Neural progenitor cell (in vitro differentiated cells): ENCODE measurements at regions not wholly inside any gene's neighbourhood (a gene's known extent, or its start where the extent isn't known, plus 50 kb on each side); places are given as distances from the start of the nearest gene placed in this dataset.

Experiments used
- DNase-seq: peaks from one replicate; pipeline ENCODE4 v3.0.0-alpha.2; 2016; ENCODE audit warnings: low spot score
- H2AFZ ChIP-seq: fragments of 200-600 bp; sonication (generic); replicated peaks from 2 replicates; pipeline ENCODE4 v1.6.1; 2016; ENCODE audit warnings: antibody characterized with exemption
- H3F3A ChIP-seq: fragments of 200-600 bp; sonication (generic); 2 replicates; pipeline ENCODE4 v1.6.1; 2016; ENCODE audit warnings: antibody characterized with exemption, low read depth
- H3K27ac ChIP-seq: fragments of 200-600 bp; sonication (generic); 2 replicates; pipeline ENCODE4 v1.5.1; 2016; ENCODE audit warnings: mild to moderate bottlenecking
- H3K27me3 ChIP-seq: fragments of 200-600 bp; sonication (generic); 2 replicates; pipeline ENCODE4 v1.6.1; 2016; ENCODE audit warnings: mild to moderate bottlenecking, moderate library complexity
- H3K36me3 ChIP-seq: fragments of 200-600 bp; sonication (generic); 2 replicates; pipeline ENCODE4 v1.5.1; 2016
- H3K4me1 ChIP-seq: fragments of 200-600 bp; sonication (generic); 2 replicates; pipeline ENCODE4 v1.6.1; 2016; ENCODE audit warnings: mixed run types
- H3K4me2 ChIP-seq: fragments of 200-600 bp; sonication (generic); 2 replicates; pipeline ENCODE4 v1.6.1; 2016
- H3K4me3 ChIP-seq: fragments of 200-600 bp; sonication (generic); 2 replicates; pipeline ENCODE4 v1.5.1; 2016
- H3K79me2 ChIP-seq: fragments of 200-600 bp; sonication (generic); 2 replicates; pipeline ENCODE4 v1.6.1; 2016; ENCODE audit warnings: low read depth
- H3K9ac ChIP-seq: fragments of 200-600 bp; sonication (generic); 2 replicates; pipeline ENCODE4 v1.6.1; 2016
- H3K9me3 ChIP-seq: fragments of 200-600 bp; sonication (generic); 2 replicates; pipeline ENCODE4 v1.5.1; 2016; ENCODE audit warnings: low read depth
- H4K20me1 ChIP-seq: fragments of 200-600 bp; sonication (generic); 2 replicates; pipeline ENCODE4 v1.6.1; 2016; ENCODE audit warnings: low read depth
- H3K27ac Mint-ChIP-seq: 3 replicates; pipeline ENCODE4 v1.8.0; 2021; ENCODE audit warnings: mixed read lengths
- H3K27me3 Mint-ChIP-seq: 2 replicates; pipeline ENCODE4 v1.8.0; 2022; ENCODE audit warnings: low read depth, mild to moderate bottlenecking, inconsistent platforms, moderate library complexity, mixed read lengths; ENCODE audit not compliant: insufficient read depth
- H3K36me3 Mint-ChIP-seq: 3 replicates; pipeline ENCODE4 v1.8.0; 2021; ENCODE audit warnings: mixed read lengths
- H3K4me1 Mint-ChIP-seq: 3 replicates; pipeline ENCODE4 v1.8.0; 2021; ENCODE audit warnings: mixed read lengths
- H3K4me3 Mint-ChIP-seq: 3 replicates; pipeline ENCODE4 v1.8.0; 2021; ENCODE audit warnings: mild to moderate bottlenecking, moderate library complexity, mixed read lengths
- H3K9me3 Mint-ChIP-seq: 3 replicates; pipeline ENCODE4 v1.8.0; 2020; ENCODE audit warnings: mixed read lengths
- EZH2 ChIP-seq: fragments of 200-600 bp; sonication (generic); IDR thresholded peaks from 2 replicates; pipeline ENCODE4 v1.6.1; 2017; ENCODE audit warnings: antibody characterized with exemption, mild to moderate bottlenecking, moderate library complexity
- EZH2phosphoT487 ChIP-seq: fragments of 200-600 bp; sonication (generic); IDR thresholded peaks from 2 replicates; pipeline ENCODE4 v1.6.1; 2017; ENCODE audit warnings: antibody characterized with exemption
- TF ChIP-seq, protein P1 (sequence below): fragments of 200-600 bp; sonication (generic); IDR thresholded peaks from 2 replicates; pipeline ENCODE4 v1.5.1; 2017; ENCODE audit warnings: antibody characterized with exemption, mild to moderate bottlenecking

DNA sequence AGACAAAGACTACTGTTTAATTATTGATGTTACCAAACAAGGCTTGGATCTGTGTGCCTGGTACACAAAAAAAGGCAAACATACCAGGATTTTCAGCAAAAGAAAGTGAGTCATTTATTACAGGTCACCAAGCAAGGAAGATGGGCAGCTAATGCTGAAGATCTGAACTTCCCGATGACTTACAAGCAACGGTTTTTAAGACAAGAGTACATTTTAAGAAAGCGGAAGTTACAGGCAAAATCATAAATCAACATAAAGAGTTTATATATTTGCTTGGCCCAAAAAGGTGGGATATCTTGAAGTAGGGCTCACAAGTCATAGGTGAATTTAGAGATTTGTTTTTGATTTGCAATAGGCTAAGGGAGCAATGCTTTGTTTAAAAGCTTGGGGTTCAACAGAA lies 125.4 kb upstream of the SPATA16 start:
- H3K79me2 ChIP-seq = no peaks in the 10 kb centered on the region
- DNase-seq = no peak
- no peaks in the 10 kb centered on the region for H3F3A ChIP-seq
- no peaks in the 10 kb centered on the region for H3K27me3 ChIP-seq
- no peaks in the 10 kb centered on the region for H3K9me3 ChIP-seq
- Mint-ChIP-seq H3K4me1 (no peaks in the 10 kb centered on the region), H3K36me3 (no peaks in the 10 kb centered on the region), H3K4me3 (no peak overlapping the region), H3K27ac (no peak overlapping the region), H3K27me3 (no peaks in the 10 kb centered on the region), H3K9me3 (no peaks in the 10 kb centered on the region)
- H3K27ac ChIP-seq = no peak overlapping the region
- no peak overlapping the region for H2AFZ ChIP-seq
- H3K36me3 ChIP-seq = no peaks in the 10 kb centered on the region
- H4K20me1 ChIP-seq = no peaks in the 10 kb centered on the region
- no peaks in the 10 kb centered on the region for H3K4me1 ChIP-seq
- H3K9ac ChIP-seq = no peak overlapping the region
- TF ChIP-seq, protein P1, sequence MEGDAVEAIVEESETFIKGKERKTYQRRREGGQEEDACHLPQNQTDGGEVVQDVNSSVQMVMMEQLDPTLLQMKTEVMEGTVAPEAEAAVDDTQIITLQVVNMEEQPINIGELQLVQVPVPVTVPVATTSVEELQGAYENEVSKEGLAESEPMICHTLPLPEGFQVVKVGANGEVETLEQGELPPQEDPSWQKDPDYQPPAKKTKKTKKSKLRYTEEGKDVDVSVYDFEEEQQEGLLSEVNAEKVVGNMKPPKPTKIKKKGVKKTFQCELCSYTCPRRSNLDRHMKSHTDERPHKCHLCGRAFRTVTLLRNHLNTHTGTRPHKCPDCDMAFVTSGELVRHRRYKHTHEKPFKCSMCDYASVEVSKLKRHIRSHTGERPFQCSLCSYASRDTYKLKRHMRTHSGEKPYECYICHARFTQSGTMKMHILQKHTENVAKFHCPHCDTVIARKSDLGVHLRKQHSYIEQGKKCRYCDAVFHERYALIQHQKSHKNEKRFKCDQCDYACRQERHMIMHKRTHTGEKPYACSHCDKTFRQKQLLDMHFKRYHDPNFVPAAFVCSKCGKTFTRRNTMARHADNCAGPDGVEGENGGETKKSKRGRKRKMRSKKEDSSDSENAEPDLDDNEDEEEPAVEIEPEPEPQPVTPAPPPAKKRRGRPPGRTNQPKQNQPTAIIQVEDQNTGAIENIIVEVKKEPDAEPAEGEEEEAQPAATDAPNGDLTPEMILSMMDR = no peak
- TF ChIP-seq EZH2 = no peak
- no peak for TF ChIP-seq EZH2phosphoT487
- no peak overlapping the region for H3K4me3 ChIP-seq
- H3K4me2 ChIP-seq = no peak overlapping the region

DNA sequence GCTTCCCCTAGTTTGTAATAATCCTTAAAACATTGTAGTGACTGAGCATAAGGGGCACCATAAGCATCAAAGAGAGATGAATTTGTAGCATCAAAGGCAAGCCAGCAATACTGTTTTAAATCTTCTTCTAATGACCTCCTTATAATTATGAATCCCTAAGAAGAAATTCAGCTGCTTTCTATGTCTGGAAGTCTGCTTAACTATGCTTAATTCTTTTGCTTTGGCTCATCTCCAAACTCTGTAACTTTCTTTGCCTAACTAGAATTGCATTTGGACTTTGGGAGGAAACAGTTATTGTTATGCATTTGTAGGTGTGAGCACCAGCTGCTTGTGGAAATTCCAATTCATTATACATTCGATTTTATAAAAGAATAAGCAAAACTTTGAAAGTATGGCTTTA lies 117.7 kb upstream of the SPATA16 start:
- Histone ChIP-seq H3K9ac (no peak overlapping the region), H3K36me3 (no peaks in the 10 kb centered on the region), H2AFZ (no peak overlapping the region), H3K79me2 (no peaks in the 10 kb centered on the region), H3K4me1 (no peaks in the 10 kb centered on the region), H3K9me3 (no peaks in the 10 kb centered on the region), H4K20me1 (no peaks in the 10 kb centered on the region), H3K27me3 (no peaks in the 10 kb centered on the region), H3K4me2 (no peak overlapping the region), H3K27ac (no peak overlapping the region), H3F3A (no peaks in the 10 kb centered on the region), H3K4me3 (no peak overlapping the region)
- peaks cover 2% of the 10 kb centered on the region for H3K27me3 Mint-ChIP-seq
- H3K36me3 Mint-ChIP-seq = no peaks in the 10 kb centered on the region
- no peak overlapping the region for H3K27ac Mint-ChIP-seq
- TF ChIP-seq, protein P1 = no peak
- TF ChIP-seq EZH2phosphoT487 (no peak), EZH2 (no peak)
- no peaks in the 10 kb centered on the region for H3K9me3 Mint-ChIP-seq
- no peak overlapping the region for H3K4me3 Mint-ChIP-seq
- no peak for DNase-seq
- no peaks in the 10 kb centered on the region for H3K4me1 Mint-ChIP-seq

DNA sequence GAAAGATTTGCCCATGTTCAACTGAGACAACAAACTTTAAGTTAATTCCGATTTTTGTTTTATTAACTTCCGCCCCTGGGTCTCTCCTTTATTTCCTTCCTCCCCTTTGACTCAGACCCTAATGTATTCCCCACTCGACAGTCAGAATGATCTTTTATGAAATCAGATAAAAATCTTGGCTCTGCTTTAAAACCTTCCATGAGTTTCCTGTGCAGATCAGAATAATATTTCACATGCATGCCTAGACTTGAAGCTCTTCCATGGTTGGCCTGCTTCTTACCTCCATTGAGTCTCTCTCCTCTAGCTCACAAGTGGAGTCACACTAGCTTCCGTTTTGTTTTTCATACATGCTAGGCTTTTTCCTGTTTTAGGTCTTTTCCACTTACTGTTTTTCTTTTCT lies 116.8 kb upstream of the SPATA16 start:
- H3K27me3 Mint-ChIP-seq = peaks cover 2% of the 10 kb centered on the region
- H3K27ac ChIP-seq = no peak overlapping the region
- no peaks in the 10 kb centered on the region for H4K20me1 ChIP-seq
- H3K9ac ChIP-seq = no peak overlapping the region
- H3K4me1 Mint-ChIP-seq = no peaks in the 10 kb centered on the region
- no peaks in the 10 kb centered on the region for H3K27me3 ChIP-seq
- H3K9me3 Mint-ChIP-seq = no peaks in the 10 kb centered on the region
- no peaks in the 10 kb centered on the region for H3K36me3 ChIP-seq
- no peaks in the 10 kb centered on the region for H3K9me3 ChIP-seq
- H3K79me2 ChIP-seq = no peaks in the 10 kb centered on the region
- H3K4me3 ChIP-seq = no peak overlapping the region
- no peak overlapping the region for H2AFZ ChIP-seq
- H3K4me2 ChIP-seq = no peak overlapping the region
- no peaks in the 10 kb centered on the region for H3F3A ChIP-seq
- TF ChIP-seq EZH2phosphoT487 (no peak), EZH2 (no peak)
- TF ChIP-seq, protein P1 = no peak
- H3K4me1 ChIP-seq = no peaks in the 10 kb centered on the region
- H3K36me3 Mint-ChIP-seq = no peaks in the 10 kb centered on the region
- H3K27ac Mint-ChIP-seq = no peak overlapping the region
- DNase-seq = no peak
- no peak overlapping the region for H3K4me3 Mint-ChIP-seq

DNA sequence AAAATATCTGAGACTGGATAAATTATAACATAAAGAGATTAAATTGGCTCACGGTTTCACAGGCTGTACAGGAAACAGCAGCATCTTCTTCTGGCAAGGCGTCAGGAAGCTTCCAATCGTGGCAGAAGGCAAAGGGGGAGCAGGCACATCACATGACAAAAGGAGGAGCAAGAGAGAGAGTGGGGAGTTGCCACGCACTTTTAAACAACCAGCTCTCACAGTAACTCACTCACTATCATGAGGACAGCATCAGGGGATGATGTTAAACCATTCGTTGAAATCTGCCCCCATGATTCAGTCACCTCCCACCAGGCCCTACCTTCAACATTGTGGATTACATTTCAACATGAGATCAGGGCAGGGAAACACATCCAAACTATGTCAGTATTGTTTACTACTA lies 114.5 kb upstream of the SPATA16 start:
- Histone ChIP-seq H4K20me1 (no peaks in the 10 kb centered on the region), H3K79me2 (no peaks in the 10 kb centered on the region), H3K9me3 (no peaks in the 10 kb centered on the region), H3F3A (no peaks in the 10 kb centered on the region), H3K4me1 (no peaks in the 10 kb centered on the region), H2AFZ (peak overlapping the region; percentile 18), H3K36me3 (no peaks in the 10 kb centered on the region), H3K4me3 (no peak overlapping the region), H3K27ac (no peak overlapping the region), H3K9ac (no peak overlapping the region), H3K4me2 (no peak overlapping the region), H3K27me3 (no peaks in the 10 kb centered on the region)
- DNase-seq = no peak
- no peak for TF ChIP-seq EZH2
- TF ChIP-seq, protein P1 = no peak
- Mint-ChIP-seq H3K4me3 (no peak overlapping the region), H3K9me3 (no peaks in the 10 kb centered on the region), H3K4me1 (no peaks in the 10 kb centered on the region), H3K27me3 (peaks cover under 1% of the 10 kb centered on the region), H3K36me3 (no peaks in the 10 kb centered on the region), H3K27ac (no peak overlapping the region)
